ENCODE measurements at regions not wholly inside any gene's neighbourhood (a gene's known extent, or its start where the extent isn't known, plus 50 kb on each side); places are given as distances from the start of the nearest gene placed in this dataset.
A peak's percentile ranks its signal among the peaks of the same experiment; 100 is the strongest.

DNA sequence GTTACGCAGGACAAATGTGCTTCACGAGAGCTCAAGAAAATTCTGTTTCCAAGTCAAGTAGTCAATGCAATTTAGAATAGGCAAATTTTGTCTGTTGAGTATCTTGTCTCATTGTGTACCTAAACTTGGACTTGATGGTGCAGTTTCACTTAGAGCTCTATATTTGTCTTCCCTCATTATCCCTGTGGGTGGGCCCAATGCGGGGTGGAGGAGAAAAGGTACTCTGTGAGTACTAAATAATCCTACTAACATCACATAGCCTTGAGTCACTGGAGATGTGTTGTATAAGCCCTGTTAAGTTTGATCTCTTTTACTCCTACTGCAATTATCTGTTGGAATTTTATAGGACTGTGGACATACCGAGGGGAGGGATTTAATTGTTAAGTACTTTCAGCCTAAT, 331.2 kb downstream of the METTL15 start:
- ATAC-seq (no peak), DNase-seq (no peak)
- intact Hi-C loops (cut with DNase I), result no loop called here

DNA sequence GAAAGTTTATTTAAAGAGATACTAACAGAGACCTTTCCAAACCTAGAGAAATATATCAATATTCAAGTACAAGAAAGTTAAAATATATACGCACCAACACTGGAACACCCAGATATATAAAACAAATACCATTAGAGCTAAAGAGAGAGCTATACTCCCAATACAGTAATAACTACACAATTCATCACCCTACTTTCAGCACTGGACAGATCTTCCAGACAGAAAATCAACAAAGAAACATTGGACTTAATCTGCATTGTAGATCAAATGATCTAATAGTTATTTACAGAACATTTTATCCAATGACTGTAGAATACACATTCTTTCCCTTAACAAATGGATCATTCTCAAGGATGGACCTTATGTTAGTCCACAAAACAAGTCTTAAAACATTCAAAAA, 311.9 kb downstream of the METTL15 start:
- intact Hi-C loops (cut with DNase I), result no loop called here
- DNase-seq (no peak), ATAC-seq (no peak)

DNA sequence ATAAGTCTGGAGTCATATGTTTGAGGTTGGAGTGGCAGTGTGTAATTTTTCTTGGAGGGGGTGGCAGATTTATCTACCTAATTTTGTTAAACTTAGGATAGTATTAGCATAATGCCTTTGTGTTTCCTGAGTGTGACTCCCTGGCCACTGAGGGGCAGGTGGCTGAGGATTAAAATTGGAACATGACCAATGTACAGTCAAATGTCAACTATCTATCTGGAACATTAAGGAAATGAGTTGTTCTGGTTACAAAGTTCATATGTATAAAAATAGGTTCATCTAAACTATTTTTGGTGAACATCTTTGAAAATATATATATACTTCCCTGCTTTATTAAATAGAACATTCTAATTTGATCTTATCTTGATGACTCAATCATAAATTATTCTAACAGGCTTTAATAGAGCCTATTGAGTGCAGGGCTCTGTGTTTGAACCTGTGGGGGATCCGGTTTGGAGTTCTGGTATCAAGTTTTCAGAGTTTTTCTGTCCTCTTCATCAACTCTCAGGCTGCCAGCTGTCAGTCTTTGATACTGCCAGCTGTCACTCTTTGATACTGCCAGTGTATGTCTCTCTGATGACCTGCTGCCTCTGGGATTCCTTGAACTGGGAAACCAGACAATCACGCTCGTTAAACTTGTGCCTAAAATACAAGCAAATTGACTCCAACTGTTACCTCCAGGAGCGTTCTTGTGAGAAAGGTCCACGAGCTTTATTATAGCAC, 309.6 kb downstream of the METTL15 start:
- no peak for ATAC-seq
- no peak for DNase-seq
- intact Hi-C loops (cut with DNase I), result no loop called here

DNA sequence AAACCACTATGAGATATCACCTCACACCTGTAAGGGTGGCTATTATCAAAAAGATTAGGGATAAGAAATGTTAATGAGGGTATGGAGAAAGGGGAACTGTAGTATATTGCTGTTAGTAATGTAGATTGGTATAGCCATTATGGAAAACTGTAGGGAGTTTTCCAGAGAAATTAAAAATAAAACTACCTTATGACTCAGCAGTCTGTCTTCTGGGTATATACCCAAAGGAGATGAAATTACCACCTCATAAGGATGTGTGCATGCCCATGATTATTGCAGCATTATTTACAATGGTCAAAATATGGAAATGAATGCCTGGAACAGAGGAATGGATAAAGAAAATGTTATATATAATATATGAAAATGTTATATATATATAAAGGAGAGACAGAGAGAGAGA, 303.8 kb downstream of the METTL15 start:
- intact Hi-C loops (cut with DNase I), result no loop called here
- ATAC-seq, result no peak
- DNase-seq, result no peak

DNA sequence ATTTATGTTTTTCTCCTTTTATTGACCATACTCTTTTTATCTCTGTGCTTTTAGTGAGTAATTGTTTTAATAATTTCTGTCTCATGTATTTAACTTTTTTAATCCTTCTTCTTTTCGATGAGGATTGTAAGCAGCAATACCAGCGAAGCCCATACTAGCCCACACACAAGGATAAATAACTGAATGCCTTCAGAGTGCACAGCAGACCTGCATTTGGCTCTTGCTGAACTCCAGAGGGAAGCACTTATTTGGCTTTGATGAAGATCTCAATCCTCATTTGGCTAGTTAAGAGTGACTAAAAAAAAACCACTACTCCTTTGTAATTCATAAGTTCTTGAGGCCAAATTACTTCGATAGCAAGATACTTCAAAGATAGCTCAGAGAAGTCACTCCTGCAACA, 293.3 kb downstream of the METTL15 start:
- ATAC-seq, result no peak
- no peak for DNase-seq
- intact Hi-C loops (cut with DNase I), result no loop called here

DNA sequence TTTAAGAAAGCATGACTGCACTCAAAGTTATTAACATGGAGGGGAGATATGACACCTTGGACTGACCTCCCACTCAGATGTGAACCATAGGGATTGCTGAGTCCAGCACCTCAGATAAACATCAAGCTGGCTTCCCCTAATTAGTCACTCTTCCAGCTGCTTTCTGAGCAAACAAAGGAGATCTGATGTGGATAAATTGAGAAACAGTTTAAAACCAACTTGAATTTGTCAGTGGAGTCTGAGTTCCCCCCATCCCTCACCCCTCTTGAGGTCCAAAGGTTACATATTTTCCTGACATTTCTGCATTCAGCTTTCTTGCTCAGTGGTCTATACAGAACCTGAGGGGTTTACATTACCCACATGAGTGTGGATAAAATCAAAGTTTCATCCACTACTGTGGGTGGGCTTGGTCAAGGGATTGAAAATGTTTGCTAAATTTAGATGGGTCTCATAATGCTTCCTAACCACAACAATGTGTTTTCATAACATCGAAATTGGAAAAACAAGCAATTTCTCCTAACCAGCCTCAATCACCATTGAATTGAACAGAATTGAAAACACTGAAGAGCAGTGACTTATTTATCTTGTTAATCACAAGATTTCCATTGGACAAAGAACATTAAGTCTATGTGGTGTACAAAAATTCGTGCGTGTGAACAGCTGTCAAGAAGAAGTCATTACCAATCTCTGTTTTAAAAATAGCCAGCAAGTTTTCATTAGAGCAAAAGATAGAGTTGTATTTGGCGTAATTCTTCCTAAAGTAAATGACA, 292.3 kb downstream of the METTL15 start:
- DNase-seq, result no peak
- intact Hi-C loops (cut with DNase I), result no loop called here
- ATAC-seq, result no peak

DNA sequence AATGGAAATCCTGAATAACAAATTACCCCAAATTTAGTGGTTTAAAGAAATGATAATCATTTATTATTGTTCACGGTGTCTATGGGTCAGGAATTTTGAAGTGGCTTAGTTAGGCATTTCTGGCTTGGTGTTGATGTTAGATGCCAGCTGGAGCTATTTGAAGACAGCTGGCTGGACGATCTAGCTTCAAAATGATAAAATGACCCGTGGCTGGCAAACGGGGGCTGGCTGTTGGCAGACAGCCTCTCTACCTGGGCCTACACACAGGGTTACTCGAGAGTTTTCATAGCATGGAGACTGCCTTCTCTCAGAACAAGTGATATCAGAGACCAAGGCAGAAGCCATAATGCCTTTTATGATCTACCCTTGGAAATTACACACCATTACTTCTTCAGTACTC, 285.2 kb downstream of the METTL15 start:
- DNase-seq (no peak), ATAC-seq (peak; percentile 70 to 89)
- intact Hi-C loops (cut with DNase I), result no loop called here

DNA sequence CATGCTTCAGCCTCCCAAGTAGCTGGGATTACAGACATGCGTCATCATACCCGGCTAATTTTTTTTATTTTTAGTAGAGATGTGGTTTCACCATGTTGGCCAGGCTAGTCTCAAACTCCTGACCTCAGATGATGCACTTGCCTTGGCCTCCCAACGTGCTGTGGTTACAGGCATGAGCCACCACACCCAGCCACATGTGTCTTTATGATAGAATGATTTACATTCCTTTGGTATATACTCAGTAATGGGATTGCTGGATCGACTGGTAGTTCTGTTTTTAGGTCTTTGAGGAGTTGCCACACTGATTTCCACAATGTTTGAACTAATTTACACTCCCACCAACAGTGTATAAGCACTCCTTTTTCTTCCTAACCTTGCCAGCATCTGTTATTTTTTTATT, 276.2 kb downstream of the METTL15 start:
- intact Hi-C loops (cut with DNase I), result no loop called here
- DNase-seq, result no peak
- no peak for ATAC-seq

DNA sequence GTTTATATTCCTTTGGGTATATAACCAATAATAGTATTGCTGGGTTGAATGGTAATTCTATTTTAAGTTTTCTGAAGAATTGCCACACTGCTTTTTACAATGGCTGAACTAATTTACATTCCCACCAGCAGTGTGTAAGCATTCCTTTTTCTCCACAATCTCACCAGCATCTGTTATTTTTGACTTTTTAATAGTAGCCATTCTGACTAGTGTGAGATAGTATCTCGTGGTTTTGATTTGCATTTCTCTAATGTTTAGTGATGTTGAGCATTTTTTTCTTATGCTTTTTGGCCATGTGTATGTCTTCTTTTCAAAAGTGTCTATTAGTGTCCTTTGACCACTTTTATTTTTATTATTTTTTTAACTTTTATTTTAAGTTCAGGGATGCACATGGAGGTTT, 275.3 kb downstream of the METTL15 start:
- intact Hi-C loops (cut with DNase I), result no loop called here
- no peak for DNase-seq
- no peak for ATAC-seq

Small RNA genes in the stretch of these regions (microRNA-seq; reads per million reads assigned to microRNA genes)
- gene MIR8068, result 0 reads per million in 2 donors
